NCI-H526 (cell line): ENCODE measurements at regions not wholly inside any gene's neighbourhood (a gene's known extent, or its start where the extent isn't known, plus 50 kb on each side); places are given as distances from the start of the nearest gene placed in this dataset.
"Not testable (repeated sequence)": the region's sequence is repeated elsewhere in the genome, so short reads cannot be mapped to it uniquely, and the experiment has no call there.

ENCODE experiments used
- DNase-seq, 2 experiments: peaks; one replicate each; lab custom pipeline; 2025; lab: John Stamatoyannopoulos, UW

- DNase-seq = no peak
These were observed 317.0 kb downstream of the ZIC3 start for GRCh38 chrX:137882960-137883359.

GRCh38 chrX:137884813-137885212 is 318.9 kb downstream of the ZIC3 start:
- DNase-seq = not testable (repeated sequence)

GRCh38 chrX:137891431-137891830 is 325.5 kb downstream of the ZIC3 start:
- DNase-seq = no peak

GRCh38 chrX:137896123-137896522 is 330.2 kb downstream of the ZIC3 start:
- peak in 1 of 2 experiments; percentile 16 for DNase-seq

GRCh38 chrX:137915466-137915865 is 349.5 kb downstream of the ZIC3 start:
- DNase-seq = peak in 1 of 2 experiments; percentile 8

- DNase-seq = peak; percentile 82 to 85
These were observed 350.3 kb downstream of the ZIC3 start for GRCh38 chrX:137916090-137916746.

GRCh38 chrX:137926090-137926489 is 360.2 kb downstream of the ZIC3 start:
- peak; percentile 20 to 57 for DNase-seq

- DNase-seq = no peak
These were observed 364.0 kb downstream of the ZIC3 start for GRCh38 chrX:137929951-137930350.

- DNase-seq = no peak
These were observed 364.6 kb downstream of the ZIC3 start for GRCh38 chrX:137930533-137930932.

- not testable (repeated sequence) for DNase-seq
These were observed 368.3 kb downstream of the ZIC3 start for GRCh38 chrX:137934214-137934613.

GRCh38 chrX:137934887-137935286 is 369.0 kb downstream of the ZIC3 start:
- not testable (repeated sequence) for DNase-seq

- DNase-seq = no peak
These were observed 379.5 kb downstream of the ZIC3 start for GRCh38 chrX:137945470-137945869.

GRCh38 chrX:137969191-137969590 is 403.3 kb downstream of the ZIC3 start:
- DNase-seq = no peak

- peak; percentile 85 to 92 for DNase-seq
These were observed 416.7 kb downstream of the ZIC3 start for GRCh38 chrX:137982472-137983172.

GRCh38 chrX:137988470-137988869 is 422.5 kb downstream of the ZIC3 start:
- peak in 1 of 2 experiments; percentile 13 for DNase-seq

GRCh38 chrX:137998619-137999018 is 432.7 kb downstream of the ZIC3 start:
- no peak for DNase-seq

- no peak for DNase-seq
These were observed 433.1 kb downstream of the ZIC3 start for GRCh38 chrX:137999071-137999470.

GRCh38 chrX:137999552-137999951 is 433.6 kb downstream of the ZIC3 start:
- DNase-seq = no peak

GRCh38 chrX:138001226-138001625 is 435.3 kb downstream of the ZIC3 start:
- DNase-seq = peak in 1 of 2 experiments; percentile 2

GRCh38 chrX:138006180-138006579 is 440.3 kb downstream of the ZIC3 start:
- DNase-seq = no peak

- no peak for DNase-seq
These were observed 442.4 kb downstream of the ZIC3 start for GRCh38 chrX:138008281-138008680.

- DNase-seq = no peak
These were observed 445.5 kb downstream of the ZIC3 start for GRCh38 chrX:138011468-138011867.

GRCh38 chrX:138014577-138014976 is 448.6 kb downstream of the ZIC3 start:
- no peak for DNase-seq
